ENCODE measurements at regions not wholly inside any gene's neighbourhood (a gene's known extent, or its start where the extent isn't known, plus 50 kb on each side); places are given as distances from the start of the nearest gene placed in this dataset.
"Not testable (repeated sequence)": the region's sequence is repeated elsewhere in the genome, so short reads cannot be mapped to it uniquely, and the experiment has no call there.

DNA sequence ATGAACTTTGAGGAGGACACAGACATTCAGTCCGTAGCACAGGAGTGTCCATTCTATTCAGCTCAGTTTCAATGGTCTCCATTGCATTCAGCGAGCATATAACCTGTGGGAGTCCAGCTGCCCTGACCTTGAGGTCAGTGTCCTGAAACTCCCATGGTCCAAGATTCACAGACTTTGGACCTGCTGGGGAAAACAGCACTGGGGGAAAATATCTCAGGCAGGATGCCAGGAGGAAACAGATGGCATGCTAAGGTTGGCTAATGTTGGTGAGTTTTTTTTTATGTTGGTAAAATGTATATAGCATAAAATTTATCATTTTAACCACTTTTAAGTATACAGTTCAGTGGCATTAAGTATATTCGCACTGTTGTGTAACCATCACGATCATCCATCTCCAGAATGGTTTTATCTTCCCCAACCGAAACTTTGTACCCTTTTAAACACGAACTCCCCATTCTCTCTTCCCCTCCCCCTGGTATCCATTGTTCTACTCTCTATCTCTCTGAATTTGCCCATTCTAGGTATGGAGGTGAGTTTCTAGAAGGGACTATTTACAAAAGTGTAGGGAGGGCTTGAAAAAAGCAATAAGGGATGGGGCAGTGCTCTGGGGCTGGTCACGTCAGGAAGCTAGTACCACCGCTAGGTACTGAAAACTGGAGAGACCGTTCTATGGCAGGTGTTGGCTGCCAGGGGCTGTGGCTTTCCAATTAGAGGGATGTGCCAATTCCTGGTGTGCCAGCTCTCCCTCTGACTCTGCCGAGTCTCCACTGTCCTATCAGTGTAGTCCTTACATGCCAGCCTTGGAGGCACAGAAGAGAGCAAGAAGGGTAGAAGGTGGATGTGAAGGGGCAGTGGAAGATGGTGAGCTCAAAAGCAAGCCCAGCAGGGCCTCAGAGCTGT, 85.3 kb downstream of the FOXD2 start:
- DNase-seq (ENCODE audit: low spot score) = no peak

DNA sequence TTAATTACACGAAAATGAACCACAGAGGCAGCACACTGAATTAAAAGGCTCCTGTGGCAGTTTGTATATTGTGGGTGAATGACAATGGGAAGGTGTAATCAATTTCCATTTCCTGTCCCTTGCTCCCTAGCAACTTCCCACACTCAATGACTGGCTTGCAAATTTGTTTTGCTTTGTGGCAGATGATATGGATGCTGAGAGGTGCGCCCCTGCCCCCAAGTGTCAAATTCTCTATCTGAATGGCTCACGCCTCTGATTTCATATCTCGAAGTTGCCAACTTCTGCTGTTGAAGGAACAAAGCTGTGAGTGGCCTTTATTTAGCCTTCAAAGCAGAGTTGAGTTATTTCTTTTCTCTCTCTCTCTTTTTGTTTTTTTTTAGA, 86.0 kb downstream of the FOXD2 start:
- DNase-seq (ENCODE audit: low spot score) = no peak

DNA sequence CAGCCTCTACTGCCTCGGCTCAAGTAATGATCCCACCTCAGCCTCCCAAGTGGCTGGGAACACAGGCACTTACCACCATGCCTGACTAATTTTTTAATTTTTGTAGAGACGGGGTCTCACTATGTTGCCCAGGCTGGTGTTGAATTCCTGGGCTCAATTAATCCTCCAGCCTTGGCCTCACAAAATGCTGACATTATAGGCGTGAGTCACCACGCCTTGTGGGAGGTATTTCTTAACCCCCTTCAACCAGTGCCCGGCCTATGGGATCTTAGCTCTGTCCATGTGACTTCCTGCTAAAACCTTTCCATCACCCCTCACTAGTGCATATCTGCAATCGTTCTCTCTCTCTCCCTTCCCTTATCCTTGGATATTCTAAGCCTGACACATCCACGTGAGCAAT, 86.4 kb downstream of the FOXD2 start:
- DNase-seq (ENCODE audit: low spot score) = no peak

DNA sequence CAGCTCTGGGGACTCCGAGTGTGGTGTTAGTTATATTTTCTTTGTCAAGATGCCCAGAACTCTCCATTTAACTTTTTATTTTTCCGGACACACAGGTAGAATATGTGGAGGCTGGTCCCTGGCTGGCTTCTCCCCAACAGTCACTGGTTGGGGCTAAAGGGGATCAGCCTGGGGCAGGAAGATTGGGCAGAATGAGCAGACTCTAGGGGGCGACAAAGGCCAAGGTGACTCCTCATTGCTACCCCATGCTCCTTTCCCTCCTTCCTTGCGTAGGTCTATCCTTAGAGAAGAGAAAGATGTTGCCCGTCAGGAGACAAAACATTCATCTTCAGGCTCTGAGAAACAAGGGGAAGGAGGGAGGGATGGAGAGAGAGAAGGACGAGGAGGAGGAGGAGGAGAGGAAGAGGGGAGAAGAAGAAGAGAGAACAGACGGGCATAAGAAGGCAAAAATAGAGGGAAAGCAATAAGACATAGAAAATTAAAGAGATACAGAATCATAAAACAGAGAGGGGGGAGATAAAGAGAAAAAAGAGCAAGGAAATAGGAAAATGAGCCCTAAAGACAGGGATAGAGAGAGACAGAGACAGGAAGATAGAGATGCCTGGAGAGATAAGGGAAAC, 89.9 kb downstream of the FOXD2 start:
- DNase-seq (ENCODE audit: low spot score) = no peak

DNA sequence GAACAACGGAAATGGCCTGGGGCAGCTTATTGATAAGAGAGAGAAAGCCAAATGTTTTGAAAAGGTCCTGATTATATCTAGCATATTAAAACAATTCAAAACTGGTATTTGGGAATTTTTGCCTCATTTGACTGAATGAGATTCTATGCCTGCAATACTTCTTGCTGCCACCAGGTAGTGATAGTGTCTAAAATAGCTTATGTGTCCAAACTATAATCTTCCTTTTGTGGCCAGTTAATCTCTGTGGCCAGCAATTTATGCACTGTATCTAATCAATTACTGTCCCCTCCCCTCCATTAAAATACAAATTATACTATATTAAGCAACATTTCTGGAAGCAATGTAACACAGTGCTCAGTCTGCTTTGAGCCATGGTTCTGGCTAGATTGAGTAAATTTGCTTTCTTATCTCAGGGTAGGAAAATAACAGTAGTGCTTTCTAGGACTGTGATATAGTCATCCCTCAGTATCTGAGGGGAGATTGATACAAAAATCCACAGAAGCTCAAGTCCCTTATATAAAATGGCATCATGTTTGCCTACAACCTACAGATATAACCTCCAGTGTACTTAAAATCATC, 91.8 kb downstream of the FOXD2 start:
- DNase-seq (ENCODE audit: low spot score) = no peak

DNA sequence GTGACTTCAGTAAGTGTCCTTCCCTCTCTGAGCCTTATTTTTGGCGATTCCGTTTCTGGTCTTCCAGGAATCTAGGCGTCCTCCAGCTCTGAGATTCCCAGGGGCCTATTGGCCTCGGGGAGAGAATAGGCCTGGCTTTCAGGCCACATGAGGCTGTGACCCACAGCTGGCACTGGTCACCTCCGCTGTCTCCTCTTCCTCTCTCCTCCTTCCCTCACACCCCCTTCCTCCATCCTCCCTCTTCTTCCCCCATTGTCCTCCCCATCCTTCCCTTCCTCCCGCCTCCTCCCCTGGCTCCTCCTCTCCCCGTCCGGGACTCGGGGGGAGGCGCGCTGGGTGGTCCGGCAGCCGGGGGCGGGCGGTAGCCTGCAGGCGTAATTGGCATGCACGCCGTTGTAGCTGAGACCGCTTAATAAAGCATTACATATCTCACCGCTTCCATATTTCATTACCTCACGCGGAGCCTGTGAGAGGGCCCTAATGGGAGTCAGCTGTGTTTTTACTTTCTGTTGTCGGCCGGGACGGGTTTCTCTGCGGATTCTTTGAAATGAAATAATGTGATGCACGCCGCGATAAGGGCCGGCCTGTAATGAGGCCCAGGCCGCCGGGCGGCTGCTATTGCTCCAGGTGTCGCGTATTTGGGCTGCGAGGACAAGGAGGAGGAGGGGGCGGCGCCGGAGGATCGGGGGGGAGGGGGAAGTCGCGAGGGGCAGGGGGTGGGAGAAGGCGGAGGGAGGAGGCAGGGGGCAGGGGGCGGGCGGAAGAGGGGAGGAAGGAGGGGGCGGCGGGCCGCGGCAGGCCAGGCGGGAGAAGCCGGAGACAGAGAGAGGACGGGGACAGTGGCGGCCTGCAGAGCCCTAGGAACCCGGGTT, 95.3 kb downstream of the FOXD2 start:
- DNase-seq (ENCODE audit: low spot score) = peak; percentile 71

DNA sequence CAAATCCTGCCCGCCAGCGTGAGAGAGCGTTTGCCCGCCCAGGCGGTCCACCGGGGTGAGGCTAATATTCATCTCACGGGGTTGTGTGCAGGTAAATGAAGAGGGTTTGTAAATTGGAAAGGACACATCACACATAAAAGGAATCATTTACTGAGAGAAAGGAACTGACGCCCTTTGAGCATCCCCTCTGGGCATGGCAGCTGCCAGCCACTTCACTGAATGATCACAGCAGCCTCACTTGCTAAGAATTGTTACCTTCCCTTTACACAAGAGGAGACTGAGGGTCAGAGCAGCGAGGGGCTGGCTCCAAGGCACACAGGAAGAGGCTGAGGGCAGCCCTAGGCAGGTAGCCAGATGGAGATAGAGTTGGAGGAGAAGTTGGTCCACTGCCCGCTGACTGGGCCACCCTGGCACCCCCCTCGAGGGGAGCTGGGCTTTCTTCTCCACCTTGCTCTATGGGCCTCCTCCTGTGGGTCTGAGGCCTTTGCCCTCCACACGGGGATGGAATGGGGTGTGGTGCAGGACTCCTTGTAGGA, 96.0 kb downstream of the FOXD2 start:
- no peak for DNase-seq (ENCODE audit: low spot score)

DNA sequence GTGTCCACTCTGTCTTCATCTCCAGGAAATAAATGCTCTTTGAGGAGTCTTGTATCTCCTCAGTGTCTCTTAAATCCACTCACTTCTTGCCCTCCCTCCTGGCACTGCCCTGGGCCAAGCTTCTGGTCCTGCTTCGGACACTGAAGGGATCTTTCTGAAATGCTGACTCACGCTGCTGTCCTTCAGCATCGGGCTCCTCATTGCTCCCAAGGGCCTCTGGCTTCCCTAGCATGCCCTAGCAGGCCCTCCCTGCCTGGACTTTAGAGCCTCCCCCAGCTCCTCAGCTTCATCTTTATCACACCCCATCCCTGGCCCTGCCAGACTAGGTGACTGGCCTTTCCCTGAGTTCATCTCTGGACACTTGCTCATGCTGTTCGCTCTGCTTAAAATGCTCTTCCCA, 96.6 kb downstream of the FOXD2 start:
- DNase-seq (ENCODE audit: low spot score) = peak; percentile 44

DNA sequence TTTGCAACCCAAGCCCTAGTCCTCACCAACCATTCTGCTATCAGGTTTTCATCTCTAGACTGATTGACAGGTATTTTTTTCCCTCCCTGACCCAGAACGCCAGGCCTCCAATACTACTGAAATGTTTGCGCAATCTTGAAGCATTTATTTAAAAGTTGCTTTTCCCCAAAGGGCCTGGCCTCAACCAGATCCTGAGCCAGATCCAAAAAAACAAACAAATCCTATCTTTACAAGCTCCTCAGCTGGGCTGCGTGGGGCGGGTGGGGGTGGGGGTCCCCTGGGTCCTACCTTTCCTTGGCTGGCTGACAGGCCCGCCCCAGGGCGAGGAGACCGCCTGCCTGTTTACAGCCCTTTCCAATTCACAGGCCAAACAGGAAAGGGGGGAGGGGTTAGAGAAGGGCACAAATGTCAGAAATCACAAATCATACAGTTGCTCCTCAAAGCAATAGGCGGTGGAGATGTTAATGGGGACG, 98.8 kb downstream of the FOXD2 start:
- no peak for DNase-seq (ENCODE audit: low spot score)

DNA sequence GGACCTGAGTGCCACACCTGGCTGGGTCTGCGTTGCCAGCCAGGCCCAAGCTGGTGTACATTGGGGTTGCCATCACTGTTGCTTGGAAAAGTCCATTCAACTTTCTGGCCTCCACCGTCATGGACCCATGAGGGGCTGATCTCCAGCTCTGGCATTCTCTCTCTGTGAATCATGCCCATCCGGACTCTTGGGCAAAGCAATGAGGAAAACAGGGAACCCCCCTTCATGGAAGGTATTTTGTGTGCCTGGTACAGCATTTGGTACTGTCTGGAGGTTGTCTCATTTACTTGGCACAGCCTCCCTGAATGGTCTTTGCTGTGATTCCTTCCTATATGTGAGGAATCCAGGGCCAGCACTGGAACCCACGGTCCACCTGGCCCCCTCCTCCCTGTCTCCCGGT, 99.4 kb downstream of the FOXD2 start:
- no peak for DNase-seq (ENCODE audit: low spot score)

DNA sequence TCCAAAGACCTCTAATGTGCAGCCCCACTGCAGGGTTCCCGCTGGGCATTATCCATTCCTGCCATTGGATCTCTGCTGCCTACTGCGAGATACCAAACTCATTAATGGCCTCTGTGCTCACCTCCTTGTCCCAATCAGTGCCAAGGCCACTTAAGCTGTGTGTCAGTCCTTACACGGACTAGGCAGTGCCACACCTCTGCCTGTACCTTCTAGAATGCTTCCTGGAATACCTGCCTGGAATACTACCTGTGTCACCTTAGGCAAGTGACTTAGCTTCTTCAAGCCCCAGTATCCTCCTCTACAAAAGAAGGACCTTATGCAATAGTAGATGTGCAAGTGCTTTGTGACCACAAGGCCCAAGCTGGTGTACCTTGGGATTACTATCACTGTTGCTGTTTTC, 100.1 kb downstream of the FOXD2 start:
- no peak for DNase-seq (ENCODE audit: low spot score)

DNA sequence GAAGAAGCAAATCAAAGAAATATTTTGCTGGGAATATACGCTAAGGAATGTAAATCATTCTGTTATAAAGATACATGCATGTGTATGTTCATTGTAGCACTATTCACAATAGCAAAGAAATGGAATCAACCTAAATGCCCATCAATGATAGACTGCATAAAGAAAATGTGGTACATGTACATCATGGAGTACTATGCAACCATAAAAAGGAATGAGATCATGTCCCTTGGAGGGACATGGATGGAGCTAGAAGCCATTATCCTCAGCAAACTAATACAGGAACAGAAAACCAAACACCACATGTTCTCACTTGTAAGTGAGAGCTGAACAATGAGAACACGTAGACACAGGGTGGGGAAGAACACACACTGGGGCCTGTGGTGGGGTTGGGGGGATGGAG, 100.7 kb downstream of the FOXD2 start:
- not testable (repeated sequence) for DNase-seq (ENCODE audit: low spot score)

DNA sequence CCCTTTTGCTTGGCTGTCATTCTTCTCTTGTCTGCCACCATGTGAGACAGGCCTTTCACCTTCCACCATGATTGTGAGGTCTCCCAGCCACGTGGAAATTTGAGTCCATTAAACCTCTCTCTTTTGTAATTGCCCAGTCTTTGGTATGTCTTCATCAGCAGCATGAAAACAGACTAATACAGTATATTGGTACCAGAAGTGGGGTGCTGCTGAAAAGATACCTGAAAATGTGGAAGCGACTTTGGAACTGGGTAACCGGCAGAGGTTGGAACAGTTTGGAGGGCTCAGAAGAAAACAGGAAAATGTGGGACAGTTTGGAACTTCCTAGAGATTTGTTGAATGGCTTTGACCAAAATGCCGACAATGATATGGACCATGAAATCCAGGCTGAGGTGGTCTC, 103.9 kb downstream of the FOXD2 start:
- DNase-seq (ENCODE audit: low spot score) = not testable (repeated sequence)

DNA sequence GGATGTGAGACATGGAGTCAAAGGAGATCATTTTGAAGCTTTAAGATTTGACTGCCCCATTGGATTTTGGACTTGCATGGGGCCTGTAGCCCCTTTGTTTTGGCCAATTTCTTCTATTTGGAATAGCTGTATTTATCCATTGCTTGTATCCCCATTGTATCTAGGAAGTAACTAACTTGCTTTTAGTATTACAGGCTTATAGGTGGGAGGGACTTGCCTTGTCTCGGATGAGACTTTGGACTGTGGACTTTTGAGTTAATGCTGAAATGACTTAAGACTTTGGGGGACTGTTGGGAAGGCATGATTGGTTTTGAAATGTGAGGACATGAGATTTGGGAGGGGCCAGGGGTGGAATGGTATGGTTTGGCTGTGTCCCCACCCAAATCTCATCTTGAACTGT, 105.2 kb downstream of the FOXD2 start:
- not testable (repeated sequence) for DNase-seq (ENCODE audit: low spot score)

DNA sequence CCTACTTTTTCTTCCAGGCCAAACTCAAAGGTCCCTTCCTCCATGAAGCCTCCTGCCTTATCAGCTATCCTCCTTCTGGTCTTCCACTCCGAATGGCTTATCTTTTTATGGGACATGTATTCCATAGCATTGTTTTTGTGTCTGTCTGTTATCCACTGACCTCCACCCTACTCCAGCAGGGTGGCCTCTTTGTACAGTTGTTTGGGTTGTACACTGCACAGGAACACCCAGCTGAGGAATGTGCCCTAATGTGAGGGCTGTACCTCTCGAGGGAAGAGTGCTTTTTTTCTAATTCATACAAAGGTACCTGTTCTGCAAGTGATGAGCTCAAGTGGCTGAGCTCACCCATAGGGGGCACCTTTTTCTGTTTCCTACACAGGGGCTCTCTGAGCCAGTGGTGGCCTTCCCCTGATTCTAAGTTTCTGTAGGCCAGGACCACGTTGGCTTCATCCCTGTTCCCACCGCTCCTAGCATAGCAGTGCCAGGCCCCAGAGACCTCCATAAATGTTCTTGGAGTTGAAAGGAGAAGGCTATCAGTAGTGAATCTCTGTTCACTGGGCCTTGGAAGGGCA, 108.2 kb downstream of the FOXD2 start:
- DNase-seq (ENCODE audit: low spot score) = no peak

DNA sequence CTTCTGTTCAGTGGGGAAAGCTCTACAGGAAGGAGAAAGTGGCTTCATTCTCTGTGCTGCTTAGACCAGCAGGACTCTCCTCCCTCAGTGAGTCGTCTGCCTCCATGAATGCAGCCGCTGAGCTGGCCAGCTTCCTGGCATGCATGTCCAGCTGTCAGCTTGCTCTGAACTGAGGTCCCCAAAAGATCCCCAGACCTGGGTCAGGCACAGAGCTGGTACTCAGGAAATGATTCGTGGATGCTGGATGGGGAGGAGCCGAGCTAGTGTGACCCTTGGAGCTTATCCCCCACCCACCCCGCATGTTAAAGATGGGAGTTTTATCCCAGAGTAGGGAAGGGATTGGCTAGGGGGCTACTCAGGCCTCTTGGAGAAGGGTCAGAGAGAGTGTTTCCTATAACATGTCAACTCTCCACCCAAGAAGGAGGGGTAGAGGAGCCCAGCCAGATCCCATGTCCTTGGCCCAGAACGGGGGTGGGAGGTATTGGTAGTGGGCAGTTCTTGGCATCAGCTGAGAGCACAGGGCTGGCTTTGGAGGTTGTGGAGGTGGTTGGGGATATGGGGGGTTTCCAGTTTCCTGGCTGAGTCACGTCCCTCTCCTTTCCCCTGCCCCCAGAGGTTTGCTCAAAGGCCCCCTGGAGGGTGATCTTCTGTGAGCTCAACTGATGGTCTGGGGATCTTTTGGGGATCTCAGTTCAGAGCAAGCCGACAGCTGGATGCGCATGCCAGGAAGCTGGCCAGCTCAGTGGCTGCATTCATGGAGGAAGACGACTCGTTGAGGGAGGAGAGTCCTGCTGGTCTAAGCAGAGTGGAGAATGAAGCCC, 110.1 kb downstream of the FOXD2 start:
- DNase-seq (ENCODE audit: low spot score) = no peak

DNA sequence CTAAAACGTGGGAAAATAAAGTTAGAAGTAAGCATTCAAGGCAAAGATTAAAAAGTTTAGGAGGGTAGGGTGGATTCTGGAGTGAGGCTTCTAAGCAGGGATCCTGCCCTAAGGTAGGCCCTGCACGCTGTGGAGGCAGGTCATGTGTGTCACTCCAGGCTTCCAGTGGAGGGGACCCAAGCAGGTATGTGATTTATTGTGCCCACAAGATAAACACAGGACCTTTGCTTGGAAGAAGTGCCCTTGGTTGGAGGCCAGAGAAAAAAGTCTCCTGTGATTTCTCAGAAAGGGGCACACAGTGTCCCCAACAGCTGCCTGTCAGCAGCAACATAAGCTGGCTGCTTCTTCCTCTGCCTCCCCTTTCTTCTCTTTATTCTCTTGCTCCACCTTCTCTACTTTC, 110.8 kb downstream of the FOXD2 start:
- DNase-seq (ENCODE audit: low spot score) = no peak

DNA sequence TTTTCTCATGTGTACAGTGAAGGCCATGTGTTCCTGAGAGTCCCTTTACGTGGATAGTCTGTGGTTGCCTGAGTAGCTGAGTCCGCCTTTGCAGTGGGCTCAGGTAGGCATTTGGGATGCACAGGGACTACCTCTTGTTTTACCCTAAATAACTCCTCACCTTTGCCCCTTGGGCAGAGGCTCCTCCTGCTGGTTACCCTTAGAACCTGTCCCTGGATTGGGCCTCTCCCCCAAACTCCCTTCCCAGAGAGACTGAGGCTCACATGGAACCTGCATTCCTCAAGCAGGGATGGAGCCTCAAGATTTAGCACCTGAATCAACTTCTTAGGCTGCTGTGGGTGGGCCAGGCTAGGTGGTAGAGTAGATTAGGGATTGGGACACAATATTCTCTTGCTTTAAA, 111.7 kb downstream of the FOXD2 start:
- no peak for DNase-seq (ENCODE audit: low spot score)

DNA sequence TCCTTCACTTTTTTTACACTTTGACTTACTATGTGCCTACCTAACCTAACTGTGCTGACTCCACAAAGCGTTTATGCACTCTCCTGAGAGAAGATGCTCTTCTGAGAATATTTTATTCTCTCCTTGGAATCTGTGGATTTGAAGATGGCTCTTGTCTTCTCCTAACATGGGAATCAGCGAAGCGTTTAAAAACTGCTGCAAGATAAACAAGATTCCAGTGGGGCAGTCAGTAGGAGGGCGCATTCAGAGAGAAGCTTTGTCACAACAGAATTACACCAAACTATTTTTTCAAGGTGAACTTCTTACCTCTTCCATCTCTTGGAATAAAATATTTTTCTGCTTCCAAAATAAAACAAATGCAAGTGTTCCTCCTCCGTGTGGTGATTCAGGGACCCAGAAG, 113.1 kb downstream of the FOXD2 start:
- no peak for DNase-seq (ENCODE audit: low spot score)

DNA sequence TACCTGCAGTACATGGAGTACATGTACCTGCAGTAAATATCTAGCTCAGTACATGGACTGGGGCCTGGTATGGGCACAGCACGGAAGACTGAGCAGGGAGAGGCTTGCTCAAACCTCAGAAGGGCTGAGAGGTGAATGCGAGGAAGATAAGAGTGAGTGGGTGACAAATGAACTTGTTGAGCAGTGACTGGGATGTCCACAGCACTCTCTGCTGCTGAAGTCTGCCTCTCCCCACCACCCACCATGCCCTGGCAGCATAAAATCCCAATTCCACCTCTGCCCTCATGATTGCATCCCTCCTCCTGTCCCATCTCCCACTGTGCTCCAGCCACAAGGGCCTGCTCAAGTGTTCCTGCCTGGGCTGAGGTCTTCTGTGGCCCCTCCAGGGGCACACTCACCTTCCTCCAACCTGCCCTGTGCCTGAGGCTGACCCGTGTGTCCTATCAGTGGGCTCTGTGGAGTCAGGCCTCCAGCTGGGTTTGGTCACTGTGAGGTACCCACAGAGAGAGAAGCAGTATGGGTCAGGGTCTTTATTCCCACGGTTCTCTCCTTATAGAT, 114.2 kb downstream of the FOXD2 start:
- DNase-seq (ENCODE audit: low spot score) = no peak
